Skin epidermis (tissue), 12 donors: ENCODE measurements at regions not wholly inside any gene's neighbourhood (a gene's known extent, or its start where the extent isn't known, plus 50 kb on each side); places are given as distances from the start of the nearest gene placed in this dataset.

Source experiments
- H3K27ac ChIP-seq, 21 experiments: fragments of 200-600 bp; sonication (generic) in 11 of 21; one replicate each; pipeline ENCODE4 v1.5.0; 2020; ENCODE audit warnings: mild to moderate bottlenecking in 3 of 21, inconsistent platforms in 2 of 21, moderate library complexity in 2 of 21
- H3K4me3 ChIP-seq, 7 experiments: fragments of 200-600 bp; sonication (generic) in 2 of 7; one replicate each; pipeline ENCODE4 v1.5.0; 2020; ENCODE audit warnings: inconsistent platforms in 2 of 7, mild to moderate bottlenecking in 2 of 7, moderate library complexity in 1 of 7

- H3K27ac ChIP-seq, result no peak overlapping the region
- H3K4me3 ChIP-seq, result no peak overlapping the region
Observed at GRCh38 chr1:209490013-209490412, 93.5 kb upstream of the CAMK1G start.

DNA sequence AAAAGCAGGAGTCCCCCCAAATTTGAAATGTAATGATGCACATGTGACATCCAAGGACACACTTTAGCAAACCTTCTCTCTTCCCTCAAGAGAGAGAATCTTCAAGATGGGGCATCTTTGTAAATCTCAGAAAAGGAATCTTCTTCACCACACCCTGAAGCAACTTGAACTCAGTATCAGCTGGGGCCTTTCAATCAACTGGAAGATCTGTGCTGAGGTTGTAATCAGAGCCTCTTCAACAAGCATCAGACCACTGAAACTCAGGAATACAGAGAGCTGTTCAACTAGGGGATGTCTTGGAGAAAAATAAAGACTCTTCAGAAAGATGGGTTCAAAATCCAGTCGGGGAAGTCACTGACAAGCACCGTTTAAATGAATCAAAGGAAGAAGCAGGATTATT is 92.5 kb upstream of the CAMK1G start:
- Histone ChIP-seq H3K4me3 (no peak overlapping the region), H3K27ac (no peak overlapping the region)

DNA sequence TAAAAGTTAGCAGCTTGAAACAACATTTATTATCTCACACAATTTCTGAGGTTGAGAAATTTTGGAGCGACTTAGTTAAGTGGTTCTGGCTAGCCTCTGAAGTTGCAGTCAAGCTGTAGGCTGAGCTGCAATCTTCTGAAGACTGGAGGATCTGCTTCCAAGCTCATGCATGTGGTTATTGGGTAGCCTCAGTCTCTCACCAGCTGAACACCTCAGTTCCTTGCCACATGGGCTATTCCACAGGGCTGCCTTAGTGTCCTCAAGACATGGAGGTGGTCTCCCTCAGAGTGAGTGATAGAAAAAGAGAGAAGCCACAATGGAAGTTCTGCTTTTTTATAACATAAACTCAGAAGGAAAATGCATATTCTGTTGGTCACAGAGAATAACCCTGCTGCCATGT is 92.0 kb upstream of the CAMK1G start:
- no peak overlapping the region for H3K4me3 ChIP-seq
- H3K27ac ChIP-seq, result no peak overlapping the region

DNA sequence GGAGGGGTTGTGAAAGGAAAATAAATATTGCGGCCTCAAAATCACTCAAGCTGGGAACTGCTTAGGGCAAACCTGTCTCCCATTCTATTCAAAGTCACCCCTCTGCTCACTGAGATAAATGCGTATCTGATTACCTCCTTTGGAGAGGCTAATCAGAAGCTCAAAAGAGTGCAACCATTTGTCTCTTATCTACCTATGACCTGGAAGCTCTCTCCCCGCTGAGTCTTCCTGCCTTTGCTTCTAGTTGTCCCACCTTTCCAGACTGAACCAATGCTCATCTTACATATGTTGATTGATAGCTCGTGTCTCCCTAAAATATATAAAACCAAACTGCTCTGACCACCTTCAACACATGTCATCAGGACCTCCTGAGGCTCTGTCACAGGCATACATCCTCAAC is 91.6 kb upstream of the CAMK1G start:
- Histone ChIP-seq H3K4me3 (no peak overlapping the region), H3K27ac (no peak overlapping the region)

DNA sequence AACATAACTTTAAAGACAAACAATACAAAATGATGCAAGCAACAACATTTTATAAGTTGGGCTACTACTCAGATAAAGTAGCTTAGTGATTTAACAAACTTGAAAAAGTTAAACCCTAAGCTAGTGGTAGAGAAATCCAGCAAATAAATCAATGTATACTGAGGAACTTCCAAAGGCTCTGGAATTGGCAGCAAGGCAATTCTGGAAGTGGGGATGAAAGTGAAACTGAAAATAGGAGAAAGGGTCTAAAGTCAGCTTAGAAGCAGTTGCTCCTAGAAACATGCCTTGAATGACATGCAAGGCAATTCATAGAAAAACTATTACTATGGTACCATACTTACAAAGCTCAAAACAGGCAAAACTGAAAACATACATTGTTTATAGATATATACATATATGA is 90.0 kb upstream of the CAMK1G start:
- no peak overlapping the region for H3K27ac ChIP-seq
- no peak overlapping the region for H3K4me3 ChIP-seq

DNA sequence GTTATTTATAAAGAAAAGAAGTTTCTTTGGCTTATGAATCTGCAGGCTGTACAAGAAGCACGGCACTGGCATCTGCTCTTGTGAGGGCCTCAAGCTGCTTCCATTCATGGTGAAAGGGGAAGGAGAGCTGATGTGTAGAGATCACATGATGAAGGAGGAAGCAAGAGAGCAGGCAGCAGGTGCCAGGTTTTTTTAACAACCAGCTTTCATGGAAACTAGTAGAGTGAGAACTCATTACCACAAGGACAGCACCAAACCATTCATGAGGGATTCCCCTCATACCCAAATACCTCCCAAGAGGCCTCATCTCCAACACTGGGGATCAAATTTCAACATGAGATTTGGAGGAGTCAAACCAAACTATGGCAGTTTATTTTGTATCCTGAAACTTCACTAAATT is 85.8 kb upstream of the CAMK1G start:
- Histone ChIP-seq H3K27ac (no peak overlapping the region), H3K4me3 (no peak overlapping the region)

GRCh38 chr1:209500993-209501392 is 82.5 kb upstream of the CAMK1G start:
- Histone ChIP-seq H3K4me3 (no peak overlapping the region), H3K27ac (no peak overlapping the region)

- no peak overlapping the region for H3K4me3 ChIP-seq
- H3K27ac ChIP-seq, result no peak overlapping the region
Observed at GRCh38 chr1:209503196-209503595, 80.3 kb upstream of the CAMK1G start.

DNA sequence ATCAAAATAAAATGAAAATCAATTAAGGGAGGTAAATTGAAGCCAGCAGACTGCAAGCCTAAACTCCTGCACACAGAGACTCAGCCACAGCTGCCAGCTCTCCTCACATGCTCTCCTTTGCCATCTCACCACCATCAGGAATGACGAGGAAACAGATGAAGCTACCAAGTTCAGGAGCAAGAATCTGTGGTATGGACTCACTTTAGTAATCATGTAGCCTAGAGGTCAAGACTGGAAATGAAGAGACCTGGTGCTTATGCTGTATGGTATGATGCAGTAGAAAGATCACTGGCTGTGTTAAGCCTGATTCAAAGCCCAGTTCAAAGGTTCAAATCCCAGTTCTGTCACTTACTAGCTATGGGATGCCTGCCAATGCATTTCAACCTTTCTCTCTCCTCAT is 78.9 kb upstream of the CAMK1G start:
- Histone ChIP-seq H3K4me3 (no peak overlapping the region), H3K27ac (no peak overlapping the region)

- Histone ChIP-seq H3K4me3 (no peak overlapping the region), H3K27ac (no peak overlapping the region)
Observed at GRCh38 chr1:209505044-209505443, 78.5 kb upstream of the CAMK1G start.

- no peak overlapping the region for H3K4me3 ChIP-seq
Observed at GRCh38 chr1:209506101-209506500, 77.4 kb upstream of the CAMK1G start.

DNA sequence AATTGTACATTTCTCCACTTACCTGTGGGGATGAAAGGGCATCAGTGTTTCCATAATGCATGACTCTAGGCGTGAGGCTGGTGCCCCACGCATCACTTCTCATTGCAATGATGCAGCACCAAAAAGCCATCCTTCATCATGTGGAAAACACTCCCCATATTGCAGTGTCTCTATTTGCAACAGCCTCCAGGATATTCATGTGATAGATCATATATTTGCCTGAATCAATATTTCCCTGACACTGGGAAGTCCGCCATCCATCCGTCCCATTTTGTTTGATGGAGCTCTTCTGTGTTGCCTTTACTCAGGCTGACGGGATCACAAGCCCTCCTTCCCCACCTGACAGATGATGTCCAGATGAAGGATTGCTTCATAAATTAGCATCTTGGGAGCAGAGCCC is 74.5 kb upstream of the CAMK1G start:
- no peak overlapping the region for H3K4me3 ChIP-seq
- H3K27ac ChIP-seq, result no peak overlapping the region

More at GRCh38 chr1:209506101-209506500, 77.4 kb upstream of the CAMK1G start:
- H3K27ac ChIP-seq, result no peak overlapping the region

DNA sequence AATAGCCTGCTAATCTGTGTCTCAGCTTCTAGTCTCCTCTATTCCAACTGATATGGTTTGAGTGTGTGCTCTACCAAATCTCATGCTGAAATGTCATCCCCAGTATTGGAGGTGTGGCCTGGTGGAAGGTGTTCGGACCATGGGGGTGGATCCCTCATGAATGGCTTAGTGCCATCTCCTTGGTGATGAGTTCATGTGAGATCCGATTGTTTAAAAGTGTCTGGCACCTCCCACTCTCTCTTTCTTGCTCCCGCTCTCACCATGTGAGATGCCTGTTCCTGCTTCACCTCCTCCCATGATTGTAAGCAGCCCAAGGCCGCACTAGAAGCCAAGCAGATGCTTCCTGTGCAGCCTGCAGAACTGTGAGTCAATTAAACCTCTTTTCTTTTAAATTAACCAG is 73.5 kb upstream of the CAMK1G start:
- H3K4me3 ChIP-seq, result no peak overlapping the region
- no peak overlapping the region for H3K27ac ChIP-seq

GRCh38 chr1:209511169-209511568 is 72.3 kb upstream of the CAMK1G start:
- H3K27ac ChIP-seq, result no peak overlapping the region
- H3K4me3 ChIP-seq, result no peak overlapping the region

DNA sequence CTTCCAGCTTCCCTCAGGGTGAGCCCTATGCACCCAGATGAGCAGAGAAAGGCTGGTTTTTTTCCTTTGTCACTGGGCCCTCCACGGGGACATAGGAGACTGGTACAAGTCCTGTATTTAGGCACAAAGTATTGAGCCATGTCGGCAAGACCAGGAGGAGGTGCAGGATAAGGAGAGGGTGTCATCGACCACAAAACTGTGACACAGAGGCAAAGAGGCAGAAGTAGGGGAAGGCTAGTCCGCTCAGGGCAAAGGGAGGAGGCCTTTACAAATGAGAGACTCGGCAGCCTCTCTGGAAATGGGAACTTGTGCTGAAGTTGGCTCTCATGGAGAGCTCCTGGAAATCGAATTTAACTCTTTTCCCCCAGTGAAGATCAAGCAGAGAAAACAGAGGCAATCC is 70.7 kb upstream of the CAMK1G start:
- Histone ChIP-seq H3K27ac (no peak overlapping the region), H3K4me3 (no peak overlapping the region)

- no peak overlapping the region for H3K27ac ChIP-seq
- H3K4me3 ChIP-seq, result no peak overlapping the region
Observed at GRCh38 chr1:209513226-209513625, 70.3 kb upstream of the CAMK1G start.

GRCh38 chr1:209516771-209517680 is 66.5 kb upstream of the CAMK1G start:
- H3K4me3 ChIP-seq, result no peak overlapping the region
- no peak overlapping the region for H3K27ac ChIP-seq

- no peak overlapping the region for H3K4me3 ChIP-seq
- H3K27ac ChIP-seq, result no peak overlapping the region
Observed at GRCh38 chr1:209517681-209518050, 65.8 kb upstream of the CAMK1G start.

GRCh38 chr1:209519786-209520185 is 63.7 kb upstream of the CAMK1G start:
- no peak overlapping the region for H3K27ac ChIP-seq
- H3K4me3 ChIP-seq, result no peak overlapping the region

DNA sequence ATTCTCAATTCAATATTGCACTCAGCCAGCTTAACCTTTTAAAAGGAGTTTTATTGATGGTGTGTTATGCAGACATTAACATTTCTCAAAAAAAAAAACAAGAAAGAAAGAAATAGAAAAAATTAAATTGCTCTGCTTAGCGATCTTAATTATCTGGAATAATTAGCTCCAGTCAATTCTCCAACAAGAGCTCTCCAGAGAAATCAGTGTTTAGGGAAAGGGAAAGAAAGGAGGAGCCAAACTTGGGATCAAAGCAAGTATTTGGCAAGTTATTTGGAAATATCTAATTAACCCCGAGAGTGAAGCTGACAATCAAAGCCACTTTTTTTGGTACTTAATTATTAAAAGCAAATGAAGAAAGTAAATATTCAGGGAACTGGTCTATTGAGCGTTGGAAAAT is 60.7 kb upstream of the CAMK1G start:
- Histone ChIP-seq H3K27ac (no peak overlapping the region), H3K4me3 (no peak overlapping the region)

DNA sequence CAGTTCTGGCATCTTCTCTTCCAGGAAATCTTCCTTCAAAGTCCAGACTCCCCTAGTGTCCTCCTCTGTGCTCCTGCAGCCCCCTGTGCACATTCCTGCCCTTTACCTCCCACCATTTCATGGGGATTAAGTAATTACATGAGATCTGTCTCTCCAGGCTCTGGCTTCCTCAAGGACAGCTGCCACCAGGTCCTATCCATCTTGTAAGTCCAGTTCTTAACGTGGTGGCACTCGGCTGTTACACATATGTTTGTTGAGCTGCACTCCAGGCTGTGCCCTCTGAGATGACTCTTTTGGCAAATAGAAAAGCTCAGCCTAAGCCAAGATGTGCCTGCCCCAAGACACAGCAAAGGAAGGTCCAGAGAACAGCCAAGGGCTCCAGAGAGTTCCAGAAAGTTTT is 57.4 kb upstream of the CAMK1G start:
- no peak overlapping the region for H3K4me3 ChIP-seq
- H3K27ac ChIP-seq, result no peak overlapping the region

DNA sequence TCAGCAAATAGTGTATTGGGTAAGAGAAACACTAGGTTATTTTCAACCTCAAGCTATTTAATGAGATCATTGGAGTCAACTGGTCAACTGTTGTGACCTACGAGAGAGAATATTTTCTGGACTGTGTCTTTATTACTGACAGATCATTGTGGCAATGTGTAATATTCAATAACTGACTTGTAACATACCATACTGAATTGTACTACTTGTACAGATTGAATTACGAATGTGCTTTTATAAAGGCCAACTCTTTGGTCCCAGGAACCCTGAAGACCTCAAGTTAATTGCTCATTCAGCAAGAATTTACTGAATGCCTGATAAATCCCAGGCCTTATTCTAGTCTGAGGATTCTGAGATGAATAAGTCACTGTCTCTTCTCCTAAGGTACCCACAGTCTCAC is 56.1 kb upstream of the CAMK1G start:
- Histone ChIP-seq H3K4me3 (no peak overlapping the region), H3K27ac (no peak overlapping the region)
